BLaER1 (cell line): ENCODE measurements at regions not wholly inside any gene's neighbourhood (a gene's known extent, or its start where the extent isn't known, plus 50 kb on each side); places are given as distances from the start of the nearest gene placed in this dataset.

Experiments used
- H3K27ac ChIP-seq: shearing (Covaris generic); formaldehyde crosslinking; 2 replicates; pipeline ENCODE4 v1.8.1; 2022
- H3K27me3 ChIP-seq: shearing (Covaris generic); formaldehyde crosslinking; 2 replicates; pipeline ENCODE4 v1.8.1; 2022
- H3K36me3 ChIP-seq: shearing (Covaris generic); formaldehyde crosslinking; 2 replicates; pipeline ENCODE4 v1.8.1; 2022
- H3K4me1 ChIP-seq: shearing (Covaris generic); formaldehyde crosslinking; 2 replicates; pipeline ENCODE4 v1.8.1; 2022
- H3K4me2 ChIP-seq: shearing (Covaris generic); formaldehyde crosslinking; 2 replicates; pipeline ENCODE4 v1.8.1; 2022
- H3K4me3 ChIP-seq: shearing (Covaris generic); formaldehyde crosslinking; 2 replicates; pipeline ENCODE4 v1.8.1; 2022
- H3K9ac ChIP-seq: shearing (Covaris generic); formaldehyde crosslinking; 2 replicates; pipeline ENCODE4 v1.8.1; 2022
- H3K9me3 ChIP-seq: shearing (Covaris generic); formaldehyde crosslinking; 2 replicates; pipeline ENCODE4 v1.8.1; 2022
- H4K20me1 ChIP-seq: shearing (Covaris generic); formaldehyde crosslinking; 2 replicates; pipeline ENCODE4 v1.8.1; 2022
- Cebpa-rat ChIP-seq: shearing (Covaris generic); IDR thresholded peaks from 2 replicates; pipeline ENCODE4 v1.8.1; 2022

GRCh38 chr10:36577126-36577525 lies 548.3 kb upstream of the ANKRD30A start:
- H3K9ac ChIP-seq: no peak overlapping the region
- no peaks in the 10 kb centered on the region for H3K36me3 ChIP-seq
- no peaks in the 10 kb centered on the region for H3K4me1 ChIP-seq
- H4K20me1 ChIP-seq: no peaks in the 10 kb centered on the region
- no peak overlapping the region for H3K4me2 ChIP-seq
- H3K9me3 ChIP-seq: peaks cover 4% of the 10 kb centered on the region; the same call in 1 of the 2 replicates
- TF ChIP-seq Cebpa-rat: no peak
- no peaks in the 10 kb centered on the region for H3K27me3 ChIP-seq
- H3K27ac ChIP-seq: no peak overlapping the region
- no peak overlapping the region for H3K4me3 ChIP-seq

- Histone ChIP-seq H3K36me3 (no peaks in the 10 kb centered on the region), H3K4me2 (no peak overlapping the region), H3K27me3 (no peaks in the 10 kb centered on the region), H3K4me1 (no peaks in the 10 kb centered on the region), H3K9me3 (peaks cover 4% of the 10 kb centered on the region; the same call in 1 of the 2 replicates), H3K4me3 (no peak overlapping the region), H4K20me1 (no peaks in the 10 kb centered on the region), H3K27ac (no peak overlapping the region), H3K9ac (no peak overlapping the region)
- no peak for TF ChIP-seq Cebpa-rat
Measured at GRCh38 chr10:36574207-36574606, 551.2 kb upstream of the ANKRD30A start.

- no peaks in the 10 kb centered on the region for H3K4me1 ChIP-seq
- H3K4me3 ChIP-seq: no peak overlapping the region
- H3K27me3 ChIP-seq: no peaks in the 10 kb centered on the region
- no peak for TF ChIP-seq Cebpa-rat
- no peak overlapping the region for H3K27ac ChIP-seq
- H3K9me3 ChIP-seq: peaks cover 4% of the 10 kb centered on the region; the same call in 1 of the 2 replicates
- no peaks in the 10 kb centered on the region for H4K20me1 ChIP-seq
- no peak overlapping the region for H3K9ac ChIP-seq
- H3K36me3 ChIP-seq: no peaks in the 10 kb centered on the region
- H3K4me2 ChIP-seq: no peak overlapping the region
Measured at GRCh38 chr10:36573246-36573645, 552.2 kb upstream of the ANKRD30A start.

- H4K20me1 ChIP-seq: no peaks in the 10 kb centered on the region
- H3K9ac ChIP-seq: no peak overlapping the region
- H3K9me3 ChIP-seq: no peaks in the 10 kb centered on the region
- no peaks in the 10 kb centered on the region for H3K27me3 ChIP-seq
- no peaks in the 10 kb centered on the region for H3K36me3 ChIP-seq
- no peak for TF ChIP-seq Cebpa-rat
- H3K4me1 ChIP-seq: no peaks in the 10 kb centered on the region
- H3K27ac ChIP-seq: no peak overlapping the region
- no peak overlapping the region for H3K4me3 ChIP-seq
- no peak overlapping the region for H3K4me2 ChIP-seq
Measured at GRCh38 chr10:36564433-36564832, 561.0 kb upstream of the ANKRD30A start.

- Histone ChIP-seq H3K9ac (no peak overlapping the region), H3K4me3 (no peak overlapping the region), H3K4me1 (no peaks in the 10 kb centered on the region), H4K20me1 (no peaks in the 10 kb centered on the region), H3K36me3 (no peaks in the 10 kb centered on the region), H3K27ac (no peak overlapping the region), H3K27me3 (no peaks in the 10 kb centered on the region), H3K9me3 (no peaks in the 10 kb centered on the region), H3K4me2 (no peak overlapping the region)
- TF ChIP-seq Cebpa-rat: no peak
Measured at GRCh38 chr10:36559412-36560400, 565.7 kb upstream of the ANKRD30A start.

- H3K9ac ChIP-seq: no peak overlapping the region
- no peaks in the 10 kb centered on the region for H4K20me1 ChIP-seq
- H3K4me2 ChIP-seq: no peak overlapping the region
- no peak overlapping the region for H3K27ac ChIP-seq
- no peaks in the 10 kb centered on the region for H3K36me3 ChIP-seq
- H3K4me1 ChIP-seq: no peaks in the 10 kb centered on the region
- no peak for TF ChIP-seq Cebpa-rat
- H3K4me3 ChIP-seq: no peak overlapping the region
- no peaks in the 10 kb centered on the region for H3K9me3 ChIP-seq
- H3K27me3 ChIP-seq: no peaks in the 10 kb centered on the region
Measured at GRCh38 chr10:36556468-36556867, 568.9 kb upstream of the ANKRD30A start.

GRCh38 chr10:36555036-36555435 lies 570.4 kb upstream of the ANKRD30A start:
- H3K4me2 ChIP-seq: no peak overlapping the region
- H3K9me3 ChIP-seq: no peaks in the 10 kb centered on the region
- no peaks in the 10 kb centered on the region for H3K27me3 ChIP-seq
- TF ChIP-seq Cebpa-rat: no peak
- H3K4me1 ChIP-seq: no peaks in the 10 kb centered on the region
- no peaks in the 10 kb centered on the region for H3K36me3 ChIP-seq
- no peak overlapping the region for H3K4me3 ChIP-seq
- H3K27ac ChIP-seq: no peak overlapping the region
- no peaks in the 10 kb centered on the region for H4K20me1 ChIP-seq
- H3K9ac ChIP-seq: no peak overlapping the region

- no peaks in the 10 kb centered on the region for H3K4me1 ChIP-seq
- no peaks in the 10 kb centered on the region for H4K20me1 ChIP-seq
- H3K27me3 ChIP-seq: no peaks in the 10 kb centered on the region
- H3K4me3 ChIP-seq: no peak overlapping the region
- TF ChIP-seq Cebpa-rat: no peak
- H3K9ac ChIP-seq: no peak overlapping the region
- H3K9me3 ChIP-seq: no peaks in the 10 kb centered on the region
- no peak overlapping the region for H3K27ac ChIP-seq
- H3K4me2 ChIP-seq: no peak overlapping the region
- H3K36me3 ChIP-seq: no peaks in the 10 kb centered on the region
Measured at GRCh38 chr10:36547965-36548364, 577.4 kb upstream of the ANKRD30A start.

GRCh38 chr10:36542493-36542892 lies 582.9 kb upstream of the ANKRD30A start:
- Histone ChIP-seq H3K4me2 (no peak overlapping the region), H3K36me3 (no peaks in the 10 kb centered on the region), H3K9me3 (no peaks in the 10 kb centered on the region), H3K27ac (no peak overlapping the region), H4K20me1 (no peaks in the 10 kb centered on the region), H3K9ac (no peak overlapping the region), H3K27me3 (no peaks in the 10 kb centered on the region), H3K4me3 (no peak overlapping the region), H3K4me1 (peaks cover 6% of the 10 kb centered on the region)
- TF ChIP-seq Cebpa-rat: no peak

- no peaks in the 10 kb centered on the region for H3K27me3 ChIP-seq
- H4K20me1 ChIP-seq: no peaks in the 10 kb centered on the region
- no peak for TF ChIP-seq Cebpa-rat
- H3K4me1 ChIP-seq: peaks cover 6% of the 10 kb centered on the region
- no peaks in the 10 kb centered on the region for H3K9me3 ChIP-seq
- H3K36me3 ChIP-seq: no peaks in the 10 kb centered on the region
- no peak overlapping the region for H3K4me2 ChIP-seq
- no peak overlapping the region for H3K9ac ChIP-seq
- H3K27ac ChIP-seq: no peak overlapping the region
- no peak overlapping the region for H3K4me3 ChIP-seq
Measured at GRCh38 chr10:36540611-36541010, 584.8 kb upstream of the ANKRD30A start.
